Sigmoid colon (tissue), 4 donors: ENCODE measurements at regions not wholly inside any gene's neighbourhood (a gene's known extent, or its start where the extent isn't known, plus 50 kb on each side); places are given as distances from the start of the nearest gene placed in this dataset.

ENCODE experiments used
- POLR2AphosphoS5 ChIP-seq, 4 donors: sonication (generic); formaldehyde crosslinking; IDR thresholded peaks; one replicate each; pipeline ENCODE4 v1.6.1; 2017; ENCODE audit warnings: antibody characterized with exemption in 4 of 4
- TF ChIP-seq, protein P1 (sequence below), 4 experiments: fragments of 450-650 bp in 3 of 4; fragments of 200-600 bp in 1 of 4; IDR thresholded peaks; one replicate each; pipeline ENCODE4 v1.5.1; 2016 to 2019; ENCODE audit warnings: antibody characterized with exemption in 4 of 4, mild to moderate bottlenecking in 3 of 4, moderate library complexity in 2 of 4

DNA sequence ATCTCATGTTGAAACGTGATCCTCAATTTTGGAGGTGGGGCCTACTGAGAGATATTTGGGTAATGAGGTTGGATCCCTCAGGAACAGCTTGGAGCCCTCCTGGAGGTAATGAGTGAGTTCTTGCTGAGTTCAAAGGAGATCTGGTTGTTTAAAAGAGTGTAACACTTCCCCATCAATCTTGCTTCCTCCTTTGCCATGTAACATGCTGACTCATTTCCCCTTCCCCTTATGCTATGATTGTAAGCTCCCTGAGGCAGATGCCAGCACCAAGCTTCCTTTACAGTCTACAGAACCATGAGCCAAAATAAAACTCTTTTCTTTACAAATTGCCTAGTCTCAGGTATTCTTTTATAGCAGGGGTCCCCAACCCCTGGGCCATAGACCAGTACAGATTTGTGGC lies 352.3 kb downstream of the SLCO4C1 start:
- no peak for TF ChIP-seq POLR2AphosphoS5 (IDR thresholded peaks at IDR 0.05)
- TF ChIP-seq, protein P1, sequence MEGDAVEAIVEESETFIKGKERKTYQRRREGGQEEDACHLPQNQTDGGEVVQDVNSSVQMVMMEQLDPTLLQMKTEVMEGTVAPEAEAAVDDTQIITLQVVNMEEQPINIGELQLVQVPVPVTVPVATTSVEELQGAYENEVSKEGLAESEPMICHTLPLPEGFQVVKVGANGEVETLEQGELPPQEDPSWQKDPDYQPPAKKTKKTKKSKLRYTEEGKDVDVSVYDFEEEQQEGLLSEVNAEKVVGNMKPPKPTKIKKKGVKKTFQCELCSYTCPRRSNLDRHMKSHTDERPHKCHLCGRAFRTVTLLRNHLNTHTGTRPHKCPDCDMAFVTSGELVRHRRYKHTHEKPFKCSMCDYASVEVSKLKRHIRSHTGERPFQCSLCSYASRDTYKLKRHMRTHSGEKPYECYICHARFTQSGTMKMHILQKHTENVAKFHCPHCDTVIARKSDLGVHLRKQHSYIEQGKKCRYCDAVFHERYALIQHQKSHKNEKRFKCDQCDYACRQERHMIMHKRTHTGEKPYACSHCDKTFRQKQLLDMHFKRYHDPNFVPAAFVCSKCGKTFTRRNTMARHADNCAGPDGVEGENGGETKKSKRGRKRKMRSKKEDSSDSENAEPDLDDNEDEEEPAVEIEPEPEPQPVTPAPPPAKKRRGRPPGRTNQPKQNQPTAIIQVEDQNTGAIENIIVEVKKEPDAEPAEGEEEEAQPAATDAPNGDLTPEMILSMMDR (IDR thresholded peaks at IDR 0.05), result no peak
